Right ventricle myocardium inferior (tissue), 1 donor: ENCODE measurements at regions not wholly inside any gene's neighbourhood (a gene's known extent, or its start where the extent isn't known, plus 50 kb on each side); places are given as distances from the start of the nearest gene placed in this dataset.

Experiments
- ATAC-seq: fragments of 200-7000 bp; cut with Tn5 transposase; one replicate; pipeline ENCODE4 v1.9.1; 2020; ENCODE audit warnings: mild to moderate bottlenecking, moderate library complexity
- DNase-seq: peaks from one replicate; pipeline ENCODE4 v3.0.0; 2021; ENCODE audit errors: missing footprints
- intact Hi-C: fragments of 100-400 bp; cut with DNase I; formaldehyde crosslinking; loops from one replicate; pipeline ENCODE4 v1.11.0; 2022
- donor health status: DM: no; HTN: yes; CAD: no; lungs with severe emphysema.

DNA sequence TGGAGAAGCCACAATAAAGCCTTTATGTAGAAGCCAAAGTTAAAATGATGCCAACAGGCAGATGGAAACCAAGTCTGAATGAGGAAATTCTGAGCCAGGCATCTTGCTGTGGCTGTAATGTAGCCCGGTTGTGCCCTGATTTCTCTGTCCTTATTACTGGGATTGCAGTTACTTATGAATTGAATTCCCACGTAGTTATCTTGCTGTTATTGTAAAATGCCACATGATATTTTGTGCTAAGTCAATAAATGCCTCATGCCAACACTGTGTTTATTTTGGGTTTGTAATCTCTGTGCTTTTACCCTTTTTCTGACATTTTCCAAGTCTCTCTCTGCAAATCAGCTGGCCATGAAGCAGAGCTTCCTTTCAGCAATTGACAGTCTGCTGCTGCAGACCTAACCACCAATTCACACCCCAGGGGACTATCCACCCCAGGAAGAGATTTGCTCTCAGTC lies 486.1 kb upstream of the GOLIM4 start:
- ATAC-seq (no peak), DNase-seq (no peak)
- intact Hi-C loops = no loop called here

GRCh38 chr3:168579010-168579409 lies 483.3 kb upstream of the GOLIM4 start:
- intact Hi-C loops = no loop called here
- DNase-seq = no peak
- no peak for ATAC-seq

GRCh38 chr3:168575750-168576149 lies 480.0 kb upstream of the GOLIM4 start:
- DNase-seq = no peak
- intact Hi-C loops = no loop called here
- ATAC-seq = no peak

DNA sequence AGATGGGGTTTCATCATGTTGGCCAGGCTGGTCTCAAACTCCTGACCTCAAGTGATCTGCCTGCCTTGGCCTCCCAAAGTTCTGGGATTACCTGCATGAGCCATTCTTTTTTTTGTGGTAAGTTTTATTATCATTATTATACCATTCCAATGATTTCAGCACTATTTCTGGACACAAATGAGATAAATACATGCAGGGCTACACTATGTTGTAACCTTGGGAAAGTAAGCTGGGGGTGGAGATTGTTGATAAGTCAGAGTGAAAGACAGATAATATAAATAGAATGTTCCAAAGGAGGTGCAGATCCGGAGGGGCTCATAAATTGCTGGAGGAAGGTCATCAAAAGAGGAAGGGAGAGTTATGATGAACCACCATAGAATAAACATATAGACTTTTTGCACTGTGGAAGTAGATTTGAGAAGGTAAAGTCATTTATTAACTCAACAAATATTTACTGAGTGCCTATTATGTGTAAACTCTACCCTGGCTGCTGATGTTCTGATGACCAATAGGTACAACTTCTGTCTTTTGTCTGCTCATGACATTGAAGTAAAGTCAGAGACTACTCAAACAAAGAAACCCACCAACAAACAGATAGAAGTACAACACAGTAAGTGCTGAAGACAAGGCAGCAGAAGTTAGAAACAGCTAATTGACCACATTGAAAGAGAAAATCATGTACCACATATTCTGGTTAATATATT lies 478.9 kb upstream of the GOLIM4 start:
- ATAC-seq (no peak), DNase-seq (no peak)
- intact Hi-C loops = no loop called here

GRCh38 chr3:168570404-168571155 lies 474.9 kb upstream of the GOLIM4 start:
- intact Hi-C loops = no loop called here
- DNase-seq = no peak
- no peak for ATAC-seq

DNA sequence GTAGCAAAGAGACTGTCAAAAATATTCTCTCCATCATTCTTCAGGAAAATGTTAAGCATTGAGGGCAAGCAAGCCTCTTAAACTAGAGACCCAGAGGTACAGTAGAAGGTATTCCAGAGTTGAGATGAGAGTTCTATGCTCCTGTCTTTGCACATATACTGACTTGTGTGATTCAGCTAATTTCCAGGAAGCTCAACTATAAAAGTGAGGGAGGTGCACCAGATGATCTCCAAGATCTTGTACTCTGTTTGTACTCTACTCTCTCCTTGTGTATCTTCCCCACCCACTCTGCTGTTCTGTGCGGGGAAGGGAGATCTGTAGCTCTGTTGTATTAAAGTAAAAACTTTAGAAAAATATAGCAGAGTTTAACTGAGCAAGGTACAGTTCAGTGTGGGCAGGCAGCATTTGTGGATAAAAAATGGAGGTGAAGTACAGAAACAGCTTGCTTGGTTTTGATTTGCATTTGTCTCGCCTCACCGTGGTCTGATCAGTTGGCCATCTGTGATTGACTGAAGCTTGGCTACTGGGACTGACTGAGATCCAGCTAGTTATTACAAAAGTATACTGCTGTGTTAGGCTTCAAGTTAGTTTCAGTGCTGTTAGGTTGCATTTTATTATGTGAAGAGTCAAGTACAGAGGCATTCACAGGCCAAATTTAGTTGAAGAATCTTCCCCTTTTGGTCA lies 463.1 kb upstream of the GOLIM4 start:
- ATAC-seq (no peak), DNase-seq (no peak)
- intact Hi-C loops = no loop called here

- intact Hi-C loops = no loop called here
- DNase-seq (no peak), ATAC-seq (no peak)
Observed at GRCh38 chr3:168552251-168552650, 456.5 kb upstream of the GOLIM4 start.

GRCh38 chr3:168548719-168549118 lies 453.0 kb upstream of the GOLIM4 start:
- no peak for DNase-seq
- no peak for ATAC-seq
- intact Hi-C loops = no loop called here

GRCh38 chr3:168546707-168547106 lies 451.0 kb upstream of the GOLIM4 start:
- intact Hi-C loops = no loop called here
- DNase-seq (no peak), ATAC-seq (no peak)

DNA sequence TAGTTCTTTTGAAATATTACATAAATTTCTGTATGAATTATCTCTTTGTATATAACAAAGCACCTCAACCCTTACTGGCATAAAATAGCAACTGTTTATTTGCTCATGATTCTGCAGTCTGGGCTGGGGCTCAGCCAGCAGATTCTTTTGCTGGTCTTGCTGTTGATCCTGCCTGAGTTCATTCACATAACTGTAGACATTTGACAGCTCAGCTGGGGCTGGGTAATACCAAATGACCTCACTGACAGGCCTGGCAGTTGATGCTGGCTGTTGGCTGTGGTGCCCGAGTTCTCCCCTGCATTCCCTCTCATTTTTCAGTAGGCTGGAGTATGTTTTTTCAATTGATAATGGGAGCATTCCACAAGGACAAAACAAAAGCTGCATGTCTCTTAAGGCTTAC lies 449.9 kb upstream of the GOLIM4 start:
- peak; percentile 62 for DNase-seq
- ATAC-seq = peak; percentile 93
- intact Hi-C loops = no loop called here

GRCh38 chr3:168544097-168544957 lies 448.6 kb upstream of the GOLIM4 start:
- intact Hi-C loops = no loop called here
- no peak for ATAC-seq
- no peak for DNase-seq

DNA sequence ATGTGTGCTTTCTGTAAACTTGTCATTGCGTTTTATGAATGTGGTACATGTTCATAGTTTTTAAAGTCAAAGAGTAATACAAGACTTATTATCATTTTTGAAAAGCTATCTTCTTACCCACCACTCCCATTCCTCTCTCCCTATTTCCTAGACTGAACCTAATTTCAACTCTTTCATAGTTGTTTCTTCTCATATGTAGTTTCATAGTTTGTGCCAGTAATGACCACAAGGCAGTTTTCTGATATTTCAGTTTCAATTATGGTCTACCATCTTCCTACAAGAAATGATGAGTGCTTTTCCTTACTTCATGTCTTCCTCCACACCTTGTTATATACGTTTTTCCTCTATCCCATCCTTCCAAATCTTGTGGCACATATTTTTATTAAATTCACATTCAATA lies 445.0 kb upstream of the GOLIM4 start:
- DNase-seq (no peak), ATAC-seq (no peak)
- intact Hi-C loops = no loop called here

DNA sequence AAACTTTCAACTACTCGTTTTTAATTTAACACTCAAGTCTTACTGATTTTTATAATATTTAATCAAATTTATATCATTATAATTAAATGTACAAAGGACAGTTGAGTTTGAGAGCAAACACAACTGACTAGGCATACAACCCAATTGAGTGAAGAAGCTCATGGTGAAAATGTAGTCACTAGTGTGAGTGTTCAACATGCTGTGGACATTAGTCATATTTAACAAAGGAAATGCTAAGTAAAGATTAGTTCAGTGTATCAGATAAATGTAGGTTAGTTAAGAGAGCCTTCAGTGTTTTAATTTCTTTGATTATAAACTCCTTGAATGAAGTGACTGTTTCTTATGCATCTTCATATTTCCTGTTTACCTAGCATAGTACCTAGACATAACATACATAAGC lies 444.2 kb upstream of the GOLIM4 start:
- no peak for DNase-seq
- no peak for ATAC-seq
- intact Hi-C loops = no loop called here

DNA sequence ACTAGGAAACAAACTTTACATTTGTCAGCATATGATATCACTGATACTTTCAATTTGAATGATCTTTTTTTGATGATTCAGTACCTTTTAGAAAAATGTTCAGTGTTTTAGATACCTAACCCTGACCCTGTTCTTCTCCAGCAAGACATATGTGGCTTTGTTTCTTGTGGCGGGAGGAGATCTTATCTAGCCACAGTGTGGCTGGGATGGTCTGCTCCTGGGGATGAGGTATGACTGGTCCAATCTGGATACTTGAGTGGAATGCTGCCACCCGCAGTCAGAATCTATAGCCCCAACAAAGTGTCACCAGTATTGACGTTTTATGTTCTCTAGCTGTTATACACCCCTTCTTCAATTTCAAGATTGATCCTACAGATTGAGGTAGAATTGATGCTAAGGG lies 439.0 kb upstream of the GOLIM4 start:
- ATAC-seq = no peak
- DNase-seq = no peak
- intact Hi-C loops = no loop called here

DNA sequence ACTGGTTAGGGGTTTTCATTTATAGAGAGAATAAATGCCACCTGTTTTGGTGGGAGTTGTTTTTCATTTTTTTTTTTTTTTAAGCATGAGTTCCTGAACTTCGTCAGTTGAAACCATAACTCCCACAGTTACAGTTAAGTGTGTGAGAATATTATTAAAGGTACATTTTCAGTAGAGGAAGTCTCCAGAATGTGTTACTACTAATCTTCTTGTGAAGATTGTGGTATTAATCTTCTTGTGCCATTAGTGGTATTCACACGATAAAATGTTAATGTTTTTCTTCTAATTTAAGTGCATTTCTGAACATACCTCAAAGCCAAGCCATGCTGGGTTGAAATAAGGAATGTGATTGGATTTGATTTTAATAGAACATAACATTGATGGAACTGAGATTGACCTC lies 437.9 kb upstream of the GOLIM4 start:
- intact Hi-C loops = no loop called here
- no peak for DNase-seq
- no peak for ATAC-seq

GRCh38 chr3:168532135-168532534 lies 436.4 kb upstream of the GOLIM4 start:
- DNase-seq (no peak), ATAC-seq (no peak)
- intact Hi-C loops = no loop called here

GRCh38 chr3:168531116-168531515 lies 435.4 kb upstream of the GOLIM4 start:
- ATAC-seq (no peak), DNase-seq (no peak)
- intact Hi-C loops = no loop called here

DNA sequence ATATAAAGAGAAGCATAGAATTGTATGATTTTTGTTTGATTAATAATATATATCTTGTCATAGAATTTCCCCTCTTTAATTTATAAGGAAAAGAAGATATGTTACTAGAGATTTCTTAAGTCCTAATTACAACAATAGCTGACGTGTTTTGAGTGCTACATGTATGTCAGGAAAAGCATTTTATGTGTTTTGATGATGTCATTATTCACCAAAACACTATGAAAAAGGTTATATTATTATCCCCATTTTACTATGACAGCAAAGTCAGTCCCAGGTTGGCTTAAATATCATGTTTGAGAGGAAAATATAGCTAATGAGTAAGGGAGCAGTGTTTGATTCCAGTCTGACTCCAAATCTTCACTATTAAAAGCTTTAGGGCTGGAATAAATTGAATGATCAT lies 428.4 kb upstream of the GOLIM4 start:
- intact Hi-C loops = no loop called here
- no peak for ATAC-seq

More for the DNA sequence above, 428.4 kb upstream of the GOLIM4 start:
- DNase-seq = no peak
